HG02610 (cell line): ENCODE measurements at regions not wholly inside any gene's neighbourhood (a gene's known extent, or its start where the extent isn't known, plus 50 kb on each side); places are given as distances from the start of the nearest gene placed in this dataset.
"Not testable (repeated sequence)": the region's sequence is repeated elsewhere in the genome, so short reads cannot be mapped to it uniquely, and the experiment has no call there.

ENCODE experiments used
- ATAC-seq: cut with Tn5 transposase; IDR thresholded peaks from one replicate; pipeline ENCODE4 v1.9.1; 2021; ENCODE audit warnings: mild to moderate bottlenecking, moderate library complexity; ENCODE audit not compliant: unreplicated experiment

DNA sequence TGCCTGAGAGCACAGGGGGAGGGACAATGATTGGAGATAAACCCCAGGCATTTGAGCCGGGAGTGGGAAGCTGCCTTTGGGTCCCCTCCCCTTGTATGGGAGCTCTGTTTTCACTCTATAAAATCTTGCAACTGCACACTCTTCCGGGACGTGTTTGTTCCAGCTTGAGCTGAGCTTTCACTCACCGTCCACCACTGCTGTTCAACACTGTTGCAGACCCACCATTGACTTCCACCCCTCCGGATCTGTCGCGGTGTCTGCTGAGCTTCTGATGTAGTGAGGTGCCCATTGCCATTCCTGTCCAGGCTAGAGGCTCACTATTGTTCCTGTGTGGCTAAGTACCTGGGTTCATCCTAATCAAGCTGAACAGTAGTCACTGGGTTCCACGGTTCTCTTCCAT, 231.6 kb upstream of the CWC22 start:
- no peak for ATAC-seq

- ATAC-seq, result not testable (repeated sequence)
Measured at GRCh38 chr2:180236061-180236460, 229.0 kb upstream of the CWC22 start.

DNA sequence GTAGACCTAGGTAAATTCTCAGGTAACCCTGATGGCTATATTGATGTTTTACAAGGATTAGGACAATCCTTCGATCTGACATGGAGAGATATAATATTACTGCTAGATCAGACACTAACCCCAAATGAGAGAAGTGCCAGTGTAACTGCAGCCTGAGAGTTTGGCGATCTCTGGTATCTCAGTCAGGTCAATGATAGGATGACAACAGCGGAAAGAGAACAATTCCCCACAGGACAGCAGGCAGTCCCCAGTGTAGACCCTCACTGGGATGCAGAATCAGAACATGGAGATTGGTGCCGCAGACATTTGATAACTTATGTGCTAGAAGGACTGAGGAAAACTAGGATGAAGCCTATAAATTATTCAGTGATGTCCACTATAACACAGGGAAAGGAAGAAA, 228.4 kb upstream of the CWC22 start:
- not testable (repeated sequence) for ATAC-seq

- not testable (repeated sequence) for ATAC-seq
Measured at GRCh38 chr2:180234991-180235390, 227.9 kb upstream of the CWC22 start.

DNA sequence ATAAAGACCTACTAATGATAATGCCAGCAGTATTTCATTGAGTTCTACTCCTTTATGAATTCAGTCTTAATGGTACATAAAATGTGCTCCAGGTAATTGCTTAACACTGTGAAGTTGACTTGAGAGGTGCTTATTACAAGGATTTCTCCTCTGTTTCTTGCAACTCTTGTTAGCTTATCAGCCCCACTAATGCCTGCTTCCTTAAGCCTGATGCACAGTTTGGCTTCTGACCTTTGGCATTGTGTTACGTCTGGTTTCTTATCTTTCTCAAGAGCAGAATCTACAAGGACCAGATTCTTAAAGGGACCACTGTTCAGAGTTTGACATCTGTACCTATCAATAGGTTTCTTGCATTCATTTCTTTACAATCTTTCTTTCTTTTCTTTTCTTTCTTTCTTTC, 223.9 kb upstream of the CWC22 start:
- ATAC-seq, result no peak

- no peak for ATAC-seq
Measured at GRCh38 chr2:180227461-180227860, 220.4 kb upstream of the CWC22 start.

- ATAC-seq, result no peak
Measured at GRCh38 chr2:180225118-180225517, 218.0 kb upstream of the CWC22 start.

GRCh38 chr2:180222644-180223043, 215.5 kb upstream of the CWC22 start:
- no peak for ATAC-seq

DNA sequence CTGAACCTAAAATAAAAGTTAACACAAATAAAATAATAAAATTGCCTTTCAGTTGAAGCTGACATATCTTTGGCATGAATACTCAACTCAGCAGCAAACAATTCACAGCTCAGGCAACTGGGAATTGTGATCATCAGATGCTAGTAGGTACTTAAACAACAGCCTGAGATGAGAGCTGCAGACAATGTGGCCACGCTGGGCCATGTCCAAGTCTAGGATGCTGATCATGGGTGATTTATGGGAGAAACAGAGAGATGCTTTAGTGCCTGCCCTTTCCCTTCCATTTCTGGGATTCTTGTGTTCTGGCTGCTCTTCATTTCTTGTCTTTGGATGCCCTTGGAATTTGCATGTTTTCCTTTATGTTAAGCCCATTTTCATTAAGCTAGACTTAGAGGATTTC, 212.4 kb upstream of the CWC22 start:
- no peak for ATAC-seq

DNA sequence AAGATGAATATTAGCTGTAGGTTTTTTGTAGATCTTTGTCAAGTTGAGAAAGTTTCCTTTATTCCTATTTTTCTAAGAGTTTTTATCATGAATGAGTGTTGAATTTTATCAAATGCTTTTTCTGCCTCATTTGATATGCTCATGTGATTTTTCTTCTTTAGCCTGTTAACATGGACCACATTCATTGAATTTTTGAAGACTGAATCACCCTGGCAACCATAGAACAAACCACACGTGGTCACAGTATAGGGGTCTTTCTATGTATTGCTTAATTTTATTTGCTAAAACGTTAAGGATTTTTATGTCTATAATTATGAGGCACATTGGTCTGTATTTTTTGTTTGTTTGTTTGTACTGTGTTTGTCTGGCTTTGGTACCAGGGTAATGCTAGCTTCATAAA, 201.7 kb upstream of the CWC22 start:
- ATAC-seq, result no peak

DNA sequence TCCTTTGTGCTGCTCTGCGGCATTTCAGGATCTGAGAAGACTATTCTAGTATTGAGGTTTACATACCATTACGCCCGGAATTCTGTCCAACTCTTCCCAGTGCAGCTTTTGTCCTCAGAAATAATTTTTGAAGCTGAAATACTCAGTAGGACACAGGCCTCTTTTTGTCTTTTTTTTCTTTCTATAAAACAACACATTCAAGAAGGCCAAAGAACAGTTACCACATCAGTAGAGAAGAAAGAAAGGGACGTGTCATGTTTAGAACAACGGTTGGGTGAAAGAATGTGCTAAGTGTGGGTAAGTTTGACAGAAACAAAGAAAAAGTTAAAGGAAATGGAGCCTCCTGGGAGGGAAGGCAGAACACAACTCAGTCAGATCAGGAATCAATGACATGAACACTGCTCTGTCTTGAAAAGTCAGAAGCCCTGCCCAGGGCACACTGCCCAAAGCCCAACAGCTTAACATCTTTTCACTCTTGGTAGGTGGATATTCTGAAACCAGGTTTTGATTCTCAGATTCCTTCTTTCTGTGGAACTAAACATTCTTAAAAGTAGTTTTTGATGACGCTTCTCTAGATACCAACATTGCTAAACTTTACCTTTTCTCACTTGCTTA, 198.6 kb upstream of the CWC22 start:
- ATAC-seq, result no peak

GRCh38 chr2:180203972-180204371, 196.9 kb upstream of the CWC22 start:
- ATAC-seq, result no peak

- no peak for ATAC-seq
Measured at GRCh38 chr2:180202467-180202951, 195.4 kb upstream of the CWC22 start.

- no peak for ATAC-seq
Measured at GRCh38 chr2:180196419-180196977, 189.4 kb upstream of the CWC22 start.

GRCh38 chr2:180195847-180196246, 188.8 kb upstream of the CWC22 start:
- no peak for ATAC-seq

DNA sequence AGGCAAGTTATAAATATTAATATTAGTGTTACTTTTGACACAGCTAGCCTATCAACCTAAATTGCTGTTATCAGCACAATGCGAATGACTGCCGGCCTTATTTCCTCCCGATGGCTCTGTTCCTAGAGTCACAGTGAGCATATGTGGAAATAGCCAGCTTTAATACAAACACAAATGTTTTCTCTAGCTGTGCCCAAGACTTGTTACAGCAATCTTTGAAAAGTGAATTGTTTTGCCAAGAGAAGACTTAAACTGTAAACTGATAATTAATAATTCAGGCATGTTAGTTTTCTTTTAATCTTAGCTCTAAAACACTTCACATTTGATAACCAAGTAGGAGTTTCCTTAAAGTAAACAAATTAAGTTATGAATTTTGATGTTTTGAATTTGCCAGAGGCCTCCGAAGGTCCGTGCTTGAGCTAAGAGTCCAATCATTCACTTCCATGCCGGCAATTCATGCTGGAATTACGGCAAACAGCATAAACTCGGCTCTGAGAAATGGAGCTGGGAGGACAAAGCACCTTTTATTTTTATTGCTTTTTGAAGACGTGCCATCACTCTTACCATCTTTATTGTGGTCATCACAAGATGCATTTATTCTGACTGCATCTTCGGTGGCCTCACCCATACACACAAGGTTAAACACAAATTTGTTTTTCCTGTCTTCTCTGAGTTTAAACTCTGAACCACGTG, 184.5 kb upstream of the CWC22 start:
- ATAC-seq, result no peak

- ATAC-seq, result no peak
Measured at GRCh38 chr2:180190851-180191250, 183.8 kb upstream of the CWC22 start.

DNA sequence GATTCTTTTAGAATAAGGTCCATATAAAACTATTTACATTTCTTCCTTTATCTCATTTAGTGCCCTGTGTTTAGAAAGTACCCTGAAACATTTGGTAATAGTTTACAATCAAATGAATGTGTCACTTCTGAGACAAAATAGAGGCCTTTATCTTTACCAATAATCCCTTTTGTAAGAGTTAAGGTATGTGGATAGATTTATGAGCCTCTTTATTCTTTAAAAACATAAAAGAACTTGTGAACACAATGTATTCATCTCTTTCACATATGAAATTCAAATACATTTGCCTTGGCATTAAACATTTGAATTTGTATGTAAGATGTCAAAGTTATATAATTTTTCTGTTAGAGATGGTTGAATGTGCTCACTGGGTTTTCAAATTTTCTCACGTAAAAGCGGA, 180.5 kb upstream of the CWC22 start:
- no peak for ATAC-seq

DNA sequence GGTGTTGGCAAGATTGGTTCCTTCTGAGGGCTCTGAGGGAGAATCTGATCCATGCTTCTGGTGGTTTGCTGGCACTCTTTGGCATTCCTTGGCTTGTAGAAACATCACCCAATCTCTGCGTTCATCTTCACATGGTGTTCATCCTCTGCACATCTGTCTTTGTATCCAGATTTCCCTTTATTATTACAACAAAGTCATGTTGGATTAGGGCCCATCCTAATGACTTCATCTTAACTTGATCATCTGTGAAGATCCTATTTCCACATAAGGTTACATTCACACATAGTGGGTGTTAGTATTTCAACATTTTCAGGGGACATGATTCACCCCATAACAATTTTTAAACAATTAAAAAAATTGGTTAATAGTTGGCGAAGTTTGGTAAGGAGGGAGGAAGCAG, 177.4 kb upstream of the CWC22 start:
- no peak for ATAC-seq

DNA sequence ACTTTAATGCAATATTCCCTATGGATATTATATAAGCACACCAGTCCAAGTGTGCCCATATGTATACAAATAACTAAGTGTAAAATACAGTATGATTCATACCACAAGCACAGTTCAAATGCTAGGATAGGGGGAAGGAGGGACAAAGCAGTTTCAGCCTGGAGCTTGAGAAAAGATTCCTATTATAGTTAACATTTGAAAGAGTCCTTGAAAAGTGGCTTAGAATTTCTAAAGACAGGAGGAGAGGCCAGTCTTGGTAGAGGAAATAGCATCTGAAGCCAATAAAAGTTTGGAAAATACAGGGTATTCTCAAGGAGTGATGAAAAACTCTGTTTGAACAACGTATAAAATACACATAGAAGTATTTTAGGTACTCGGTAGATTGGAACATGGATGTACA, 173.4 kb upstream of the CWC22 start:
- no peak for ATAC-seq

GRCh38 chr2:180177534-180177933, 170.4 kb upstream of the CWC22 start:
- ATAC-seq, result no peak

GRCh38 chr2:180175736-180176135, 168.6 kb upstream of the CWC22 start:
- no peak for ATAC-seq
